GM12878 (cell line): ENCODE measurements at regions not wholly inside any gene's neighbourhood (a gene's known extent, or its start where the extent isn't known, plus 50 kb on each side); places are given as distances from the start of the nearest gene placed in this dataset.

Experiments used
- CHD2 ChIP-seq: IDR thresholded peaks from 2 replicates; pipeline ENCODE4 v1.6.1; 2011; ENCODE audit warnings: low read depth, low read length, improper control_type of control experiment, borderline replicate concordance
- EED ChIP-seq: sonication (generic); IDR thresholded peaks from 2 replicates; pipeline ENCODE4 v1.6.1; 2016; ENCODE audit warnings: antibody characterized with exemption, low read depth
- FOXM1 ChIP-seq: IDR thresholded peaks from 2 replicates; pipeline ENCODE4 v1.6.1; 2012; ENCODE audit warnings: low read depth, mild to moderate bottlenecking, inconsistent platforms, low read length, moderate library complexity
- GABPA ChIP-seq: IDR thresholded peaks from 2 replicates; pipeline ENCODE4 v1.6.1; 2014; ENCODE audit warnings: antibody characterized with exemption, low read depth, mild to moderate bottlenecking, inconsistent platforms
- HCFC1 ChIP-seq: fragments of 150-350 bp; IDR thresholded peaks from 2 replicates; pipeline ENCODE4 v1.6.1; 2014; ENCODE audit warnings: low read length
- HDAC6 ChIP-seq: fragments of 200-600 bp; sonication (generic); IDR thresholded peaks from one replicate; pipeline ENCODE4 v1.8.0; 2017; ENCODE audit warnings: antibody characterized with exemption; ENCODE audit not compliant: unreplicated experiment
- HDGF ChIP-seq: fragments of 450-650 bp; IDR thresholded peaks from 2 replicates; pipeline ENCODE4 v1.6.1; 2016; ENCODE audit warnings: antibody characterized with exemption
- IKZF2 ChIP-seq, 2 experiments: fragments of 450-650 bp; IDR thresholded peaks; 2 replicates each; pipeline ENCODE4 v1.6.1; 2017; ENCODE audit warnings: mild to moderate bottlenecking in 2 of 2, moderate library complexity in 2 of 2
- IRF4 ChIP-seq: IDR thresholded peaks from 2 replicates; pipeline ENCODE4 v1.6.1; 2011; ENCODE audit warnings: low read depth, low read length
- LARP7 ChIP-seq: fragments of 450-650 bp; IDR thresholded peaks from 2 replicates; pipeline ENCODE4 v1.6.1; 2017; ENCODE audit warnings: mild to moderate bottlenecking
- MYC ChIP-seq: IDR thresholded peaks from 2 replicates; pipeline ENCODE4 v1.6.1; 2011; ENCODE audit warnings: mild to moderate bottlenecking, low read length, moderate library complexity, inconsistent platforms; ENCODE audit not compliant: insufficient read depth, insufficient replicate concordance, insufficient read length, severe bottlenecking
- POLR2AphosphoS5 ChIP-seq: IDR thresholded peaks from 2 replicates; pipeline ENCODE4 v1.6.1; 2011; ENCODE audit warnings: mild to moderate bottlenecking, low read length, inconsistent platforms
- RB1 ChIP-seq: fragments of 450-650 bp; formaldehyde crosslinking; IDR thresholded peaks from 2 replicates; pipeline ENCODE4 v1.6.1; 2017; ENCODE audit warnings: mild to moderate bottlenecking, borderline replicate concordance
- RUNX3 ChIP-seq: IDR thresholded peaks from 2 replicates; pipeline ENCODE4 v1.6.1; 2012; ENCODE audit warnings: low read length, inconsistent platforms
- SUPT20H ChIP-seq: IDR thresholded peaks from 2 replicates; pipeline ENCODE4 v1.6.1; 2011; ENCODE audit warnings: low read depth, mild to moderate bottlenecking, low read length, moderate library complexity, borderline replicate concordance; ENCODE audit not compliant: control insufficient read depth
- TAF1 ChIP-seq: IDR thresholded peaks from 2 replicates; pipeline ENCODE4 v1.6.1; 2011; ENCODE audit warnings: mild to moderate bottlenecking, low read depth, low read length, borderline replicate concordance
- TARDBP ChIP-seq: IDR thresholded peaks from 2 replicates; pipeline ENCODE4 v1.6.1; 2016; ENCODE audit warnings: borderline replicate concordance
- WRNIP1 ChIP-seq: IDR thresholded peaks from 2 replicates; pipeline ENCODE4 v1.6.1; 2011; ENCODE audit warnings: low read depth, low read length, improper control_type of control experiment, borderline replicate concordance
- ZNF24 ChIP-seq: fragments of 450-650 bp; IDR thresholded peaks from 2 replicates; pipeline ENCODE4 v1.6.1; 2017; ENCODE audit warnings: antibody characterized with exemption, mild to moderate bottlenecking
- TF ChIP-seq, protein P1 (sequence below): fragments of 450-650 bp; IDR thresholded peaks from 2 replicates; pipeline ENCODE4 v1.6.1; 2018; ENCODE audit warnings: mild to moderate bottlenecking, low read depth, moderate library complexity; ENCODE audit not compliant: partially characterized antibody
- TF ChIP-seq, protein P2 (sequence below): fragments of 450-650 bp; IDR thresholded peaks from 2 replicates; pipeline ENCODE4 v1.6.1; 2017; ENCODE audit warnings: mild to moderate bottlenecking, moderate library complexity
- TF ChIP-seq, protein P3 (sequence below): fragments of 450-650 bp; IDR thresholded peaks from 2 replicates; pipeline ENCODE4 v1.6.1; 2017; ENCODE audit warnings: low read depth, mild to moderate bottlenecking, moderate library complexity
- TF ChIP-seq, protein P4 (sequence below): fragments of 450-650 bp; IDR thresholded peaks from 2 replicates; pipeline ENCODE4 v1.6.1; 2016; ENCODE audit warnings: mild to moderate bottlenecking

DNA sequence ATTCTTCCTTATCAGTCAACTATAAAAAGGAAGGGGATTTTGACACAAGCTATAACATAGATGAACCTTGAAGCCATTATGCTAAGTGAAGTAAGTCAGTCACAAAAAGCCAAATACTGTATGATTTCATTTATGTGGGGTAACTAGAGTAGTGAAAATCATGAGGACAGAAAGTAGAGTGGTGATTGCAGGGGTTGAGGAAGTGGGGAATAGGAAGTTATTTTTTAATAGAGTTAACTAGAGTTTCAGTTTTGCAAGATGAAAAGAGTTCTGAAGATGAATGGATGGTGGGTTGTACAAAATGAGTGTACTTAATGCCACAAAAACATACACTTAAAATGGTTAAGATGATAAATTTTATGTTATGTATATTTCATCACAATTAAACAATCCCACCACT lies 65.4 kb upstream of the FAM174A start (continued):
- peak; percentile 74 for TF ChIP-seq ZNF24
- TF ChIP-seq EED, result no peak
- TF ChIP-seq HDGF, result no peak
- peak in 1 of 2 experiments; percentile 58; a peak in 2 of 4 replicates for TF ChIP-seq IKZF2 (IDR thresholded peaks at IDR 0.05)
- TF ChIP-seq, protein P1, sequence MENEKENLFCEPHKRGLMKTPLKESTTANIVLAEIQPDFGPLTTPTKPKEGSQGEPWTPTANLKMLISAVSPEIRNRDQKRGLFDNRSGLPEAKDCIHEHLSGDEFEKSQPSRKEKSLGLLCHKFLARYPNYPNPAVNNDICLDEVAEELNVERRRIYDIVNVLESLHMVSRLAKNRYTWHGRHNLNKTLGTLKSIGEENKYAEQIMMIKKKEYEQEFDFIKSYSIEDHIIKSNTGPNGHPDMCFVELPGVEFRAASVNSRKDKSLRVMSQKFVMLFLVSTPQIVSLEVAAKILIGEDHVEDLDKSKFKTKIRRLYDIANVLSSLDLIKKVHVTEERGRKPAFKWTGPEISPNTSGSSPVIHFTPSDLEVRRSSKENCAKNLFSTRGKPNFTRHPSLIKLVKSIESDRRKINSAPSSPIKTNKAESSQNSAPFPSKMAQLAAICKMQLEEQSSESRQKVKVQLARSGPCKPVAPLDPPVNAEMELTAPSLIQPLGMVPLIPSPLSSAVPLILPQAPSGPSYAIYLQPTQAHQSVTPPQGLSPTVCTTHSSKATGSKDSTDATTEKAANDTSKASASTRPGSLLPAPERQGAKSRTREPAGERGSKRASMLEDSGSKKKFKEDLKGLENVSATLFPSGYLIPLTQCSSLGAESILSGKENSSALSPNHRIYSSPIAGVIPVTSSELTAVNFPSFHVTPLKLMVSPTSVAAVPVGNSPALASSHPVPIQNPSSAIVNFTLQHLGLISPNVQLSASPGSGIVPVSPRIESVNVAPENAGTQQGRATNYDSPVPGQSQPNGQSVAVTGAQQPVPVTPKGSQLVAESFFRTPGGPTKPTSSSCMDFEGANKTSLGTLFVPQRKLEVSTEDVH, result no peak
- TF ChIP-seq IRF4, result no peak
- no peak for TF ChIP-seq GABPA
- no peak for TF ChIP-seq LARP7
- TF ChIP-seq, protein P2, sequence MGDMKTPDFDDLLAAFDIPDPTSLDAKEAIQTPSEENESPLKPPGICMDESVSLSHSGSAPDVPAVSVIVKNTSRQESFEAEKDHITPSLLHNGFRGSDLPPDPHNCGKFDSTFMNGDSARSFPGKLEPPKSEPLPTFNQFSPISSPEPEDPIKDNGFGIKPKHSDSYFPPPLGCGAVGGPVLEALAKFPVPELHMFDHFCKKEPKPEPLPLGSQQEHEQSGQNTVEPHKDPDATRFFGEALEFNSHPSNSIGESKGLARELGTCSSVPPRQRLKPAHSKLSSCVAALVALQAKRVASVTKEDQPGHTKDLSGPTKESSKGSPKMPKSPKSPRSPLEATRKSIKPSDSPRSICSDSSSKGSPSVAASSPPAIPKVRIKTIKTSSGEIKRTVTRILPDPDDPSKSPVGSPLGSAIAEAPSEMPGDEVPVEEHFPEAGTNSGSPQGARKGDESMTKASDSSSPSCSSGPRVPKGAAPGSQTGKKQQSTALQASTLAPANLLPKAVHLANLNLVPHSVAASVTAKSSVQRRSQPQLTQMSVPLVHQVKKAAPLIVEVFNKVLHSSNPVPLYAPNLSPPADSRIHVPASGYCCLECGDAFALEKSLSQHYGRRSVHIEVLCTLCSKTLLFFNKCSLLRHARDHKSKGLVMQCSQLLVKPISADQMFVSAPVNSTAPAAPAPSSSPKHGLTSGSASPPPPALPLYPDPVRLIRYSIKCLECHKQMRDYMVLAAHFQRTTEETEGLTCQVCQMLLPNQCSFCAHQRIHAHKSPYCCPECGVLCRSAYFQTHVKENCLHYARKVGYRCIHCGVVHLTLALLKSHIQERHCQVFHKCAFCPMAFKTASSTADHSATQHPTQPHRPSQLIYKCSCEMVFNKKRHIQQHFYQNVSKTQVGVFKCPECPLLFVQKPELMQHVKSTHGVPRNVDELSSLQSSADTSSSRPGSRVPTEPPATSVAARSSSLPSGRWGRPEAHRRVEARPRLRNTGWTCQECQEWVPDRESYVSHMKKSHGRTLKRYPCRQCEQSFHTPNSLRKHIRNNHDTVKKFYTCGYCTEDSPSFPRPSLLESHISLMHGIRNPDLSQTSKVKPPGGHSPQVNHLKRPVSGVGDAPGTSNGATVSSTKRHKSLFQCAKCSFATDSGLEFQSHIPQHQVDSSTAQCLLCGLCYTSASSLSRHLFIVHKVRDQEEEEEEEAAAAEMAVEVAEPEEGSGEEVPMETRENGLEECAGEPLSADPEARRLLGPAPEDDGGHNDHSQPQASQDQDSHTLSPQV, result no peak
- TF ChIP-seq, protein P3, sequence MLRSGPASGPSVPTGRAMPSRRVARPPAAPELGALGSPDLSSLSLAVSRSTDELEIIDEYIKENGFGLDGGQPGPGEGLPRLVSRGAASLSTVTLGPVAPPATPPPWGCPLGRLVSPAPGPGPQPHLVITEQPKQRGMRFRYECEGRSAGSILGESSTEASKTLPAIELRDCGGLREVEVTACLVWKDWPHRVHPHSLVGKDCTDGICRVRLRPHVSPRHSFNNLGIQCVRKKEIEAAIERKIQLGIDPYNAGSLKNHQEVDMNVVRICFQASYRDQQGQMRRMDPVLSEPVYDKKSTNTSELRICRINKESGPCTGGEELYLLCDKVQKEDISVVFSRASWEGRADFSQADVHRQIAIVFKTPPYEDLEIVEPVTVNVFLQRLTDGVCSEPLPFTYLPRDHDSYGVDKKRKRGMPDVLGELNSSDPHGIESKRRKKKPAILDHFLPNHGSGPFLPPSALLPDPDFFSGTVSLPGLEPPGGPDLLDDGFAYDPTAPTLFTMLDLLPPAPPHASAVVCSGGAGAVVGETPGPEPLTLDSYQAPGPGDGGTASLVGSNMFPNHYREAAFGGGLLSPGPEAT, result 0 out of 2 replicates have a peak, but pooled peaks have one; percentile 29
- no peak for TF ChIP-seq TARDBP
- no peak for TF ChIP-seq POLR2AphosphoS5
- TF ChIP-seq, protein P4, sequence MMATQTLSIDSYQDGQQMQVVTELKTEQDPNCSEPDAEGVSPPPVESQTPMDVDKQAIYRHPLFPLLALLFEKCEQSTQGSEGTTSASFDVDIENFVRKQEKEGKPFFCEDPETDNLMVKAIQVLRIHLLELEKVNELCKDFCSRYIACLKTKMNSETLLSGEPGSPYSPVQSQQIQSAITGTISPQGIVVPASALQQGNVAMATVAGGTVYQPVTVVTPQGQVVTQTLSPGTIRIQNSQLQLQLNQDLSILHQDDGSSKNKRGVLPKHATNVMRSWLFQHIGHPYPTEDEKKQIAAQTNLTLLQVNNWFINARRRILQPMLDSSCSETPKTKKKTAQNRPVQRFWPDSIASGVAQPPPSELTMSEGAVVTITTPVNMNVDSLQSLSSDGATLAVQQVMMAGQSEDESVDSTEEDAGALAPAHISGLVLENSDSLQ, result 0 out of 2 replicates have a peak, but pooled peaks have one; percentile 32
- TF ChIP-seq HCFC1, result no peak
- TF ChIP-seq CHD2, result no peak
- no peak for TF ChIP-seq TAF1
- no peak for TF ChIP-seq MYC
- TF ChIP-seq RB1, result no peak
- TF ChIP-seq RUNX3, result peak; percentile 53
- TF ChIP-seq WRNIP1, result no peak
- TF ChIP-seq SUPT20H, result no peak
- peak; percentile 29; the same call in 1 of the 2 replicates for TF ChIP-seq FOXM1
- TF ChIP-seq HDAC6, result no peak
